ENCODE measurements at regions not wholly inside any gene's neighbourhood (a gene's known extent, or its start where the extent isn't known, plus 50 kb on each side); places are given as distances from the start of the nearest gene placed in this dataset.

DNA sequence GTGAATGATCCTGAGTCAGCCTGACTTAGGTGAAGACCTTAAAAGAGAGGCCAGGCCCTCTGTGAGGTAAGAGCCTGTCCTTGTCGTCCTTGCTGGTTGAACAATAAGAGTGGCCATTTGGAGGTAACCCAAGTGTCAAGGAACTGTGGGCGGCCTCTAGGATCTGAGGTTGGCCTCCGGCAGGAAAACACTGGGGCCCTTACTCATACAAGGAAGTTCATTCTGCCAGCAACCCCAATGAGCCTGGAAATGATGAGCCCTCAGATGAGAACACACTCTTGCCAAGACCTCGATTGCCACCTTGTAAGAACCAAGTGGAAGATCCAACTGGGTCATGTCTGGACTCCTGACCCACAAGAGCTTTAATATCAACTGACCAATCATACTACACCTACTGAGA, 95.5 kb upstream of the LRATD1 start:
- Histone ChIP-seq H2AFZ (ENCODE audit: low read depth, low read length) (no peak overlapping the region), H4K20me1 (replicated peaks; ENCODE audit: control insufficient read depth, extremely low read depth, insufficient read depth, low read length) (no peaks in the 10 kb centered on the region), H3K4me2 (ENCODE audit: insufficient read depth, low read length) (no peak overlapping the region), H3K36me3 (ENCODE audit: control insufficient read depth in 2 of 2, extremely low read depth in 1 of 2, insufficient read depth in 2 of 2, low read length in 2 of 2) (no peaks in the 10 kb centered on the region), H3K4me3 (replicated peaks in 1 of 3; ENCODE audit: insufficient read depth in 1 of 3, low read depth in 1 of 3, low read length in 3 of 3) (no peak overlapping the region), H3K27ac (ENCODE audit: insufficient read depth, low read depth, low read length) (no peak overlapping the region), H3K27me3 (ENCODE audit: control insufficient read depth in 2 of 2, insufficient read depth in 2 of 2, low read length in 2 of 2) (no peaks in the 10 kb centered on the region), H3K4me1 (ENCODE audit: control insufficient read depth, extremely low read depth, insufficient read depth, low read length) (no peaks in the 10 kb centered on the region), H3K79me2 (ENCODE audit: control insufficient read depth, insufficient read depth, low read length) (no peaks in the 10 kb centered on the region), H3K9me1 (replicated peaks; ENCODE audit: control insufficient read depth, extremely low read depth, insufficient read depth, low read length) (no peaks in the 10 kb centered on the region), H3K9me3 (replicated peaks; ENCODE audit: control insufficient read depth, insufficient read depth, low read length) (no peaks in the 10 kb centered on the region), H3K9ac (replicated peaks; ENCODE audit: extremely low read depth, insufficient read depth, low read length) (no peak overlapping the region)
- dilution Hi-C loops (cut with MboI; ENCODE audit: extremely low pct_ligation_motif_present, low sequenced_read_pairs) (no loop called here), intact Hi-C loops (cut with micrococcal nuclease) (no loop called here)
- no TSS peak for BruUV-seq (replicated peaks)
- no peak for DNase-seq (ENCODE audit: low read depth, low spot score)
- TF ChIP-seq EZH2 (IDR thresholded peaks at IDR 0.05; ENCODE audit: borderline replicate concordance, low read depth, low read length, severe bottlenecking) (no peak), MYC (IDR thresholded peaks at IDR 0.05; ENCODE audit: low read depth, low read length) (no peak), POLR2A (IDR thresholded peaks at IDR 0.05; ENCODE audit: low read depth, low read length) (no peak), JUN (IDR thresholded peaks at IDR 0.05; ENCODE audit: borderline replicate concordance, insufficient read depth, insufficient read length, low read depth) (no peak), GATA2 (IDR thresholded peaks at IDR 0.05; ENCODE audit: insufficient read depth, insufficient read length, low read depth, low read length) (no peak), POLR2AphosphoS5 (IDR thresholded peaks at IDR 0.05; ENCODE audit: insufficient read depth, low read depth, low read length) (no peak), FOS (IDR thresholded peaks at IDR 0.05; ENCODE audit: borderline replicate concordance, insufficient read depth, low read length) (no peak)
- TF ChIP-seq, protein P1, sequence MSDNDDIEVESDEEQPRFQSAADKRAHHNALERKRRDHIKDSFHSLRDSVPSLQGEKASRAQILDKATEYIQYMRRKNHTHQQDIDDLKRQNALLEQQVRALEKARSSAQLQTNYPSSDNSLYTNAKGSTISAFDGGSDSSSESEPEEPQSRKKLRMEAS (IDR thresholded peaks at IDR 0.05; ENCODE audit: insufficient read depth, insufficient read length): no peak
- TF ChIP-seq, protein P2, sequence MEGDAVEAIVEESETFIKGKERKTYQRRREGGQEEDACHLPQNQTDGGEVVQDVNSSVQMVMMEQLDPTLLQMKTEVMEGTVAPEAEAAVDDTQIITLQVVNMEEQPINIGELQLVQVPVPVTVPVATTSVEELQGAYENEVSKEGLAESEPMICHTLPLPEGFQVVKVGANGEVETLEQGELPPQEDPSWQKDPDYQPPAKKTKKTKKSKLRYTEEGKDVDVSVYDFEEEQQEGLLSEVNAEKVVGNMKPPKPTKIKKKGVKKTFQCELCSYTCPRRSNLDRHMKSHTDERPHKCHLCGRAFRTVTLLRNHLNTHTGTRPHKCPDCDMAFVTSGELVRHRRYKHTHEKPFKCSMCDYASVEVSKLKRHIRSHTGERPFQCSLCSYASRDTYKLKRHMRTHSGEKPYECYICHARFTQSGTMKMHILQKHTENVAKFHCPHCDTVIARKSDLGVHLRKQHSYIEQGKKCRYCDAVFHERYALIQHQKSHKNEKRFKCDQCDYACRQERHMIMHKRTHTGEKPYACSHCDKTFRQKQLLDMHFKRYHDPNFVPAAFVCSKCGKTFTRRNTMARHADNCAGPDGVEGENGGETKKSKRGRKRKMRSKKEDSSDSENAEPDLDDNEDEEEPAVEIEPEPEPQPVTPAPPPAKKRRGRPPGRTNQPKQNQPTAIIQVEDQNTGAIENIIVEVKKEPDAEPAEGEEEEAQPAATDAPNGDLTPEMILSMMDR (IDR thresholded peaks at IDR 0.05; ENCODE audit: extremely low read depth in 1 of 2, insufficient read depth in 1 of 2, low read depth in 1 of 2, low read length in 2 of 2): no peak
- CTCF ChIA-PET: no interaction called here
- FAIRE-seq: no peak
- POLR2A ChIA-PET: no interaction called here

Measured in endothelial cell of umbilical vein (primary cell).